ENCODE measurements at regions not wholly inside any gene's neighbourhood (a gene's known extent, or its start where the extent isn't known, plus 50 kb on each side); places are given as distances from the start of the nearest gene placed in this dataset.

DNA sequence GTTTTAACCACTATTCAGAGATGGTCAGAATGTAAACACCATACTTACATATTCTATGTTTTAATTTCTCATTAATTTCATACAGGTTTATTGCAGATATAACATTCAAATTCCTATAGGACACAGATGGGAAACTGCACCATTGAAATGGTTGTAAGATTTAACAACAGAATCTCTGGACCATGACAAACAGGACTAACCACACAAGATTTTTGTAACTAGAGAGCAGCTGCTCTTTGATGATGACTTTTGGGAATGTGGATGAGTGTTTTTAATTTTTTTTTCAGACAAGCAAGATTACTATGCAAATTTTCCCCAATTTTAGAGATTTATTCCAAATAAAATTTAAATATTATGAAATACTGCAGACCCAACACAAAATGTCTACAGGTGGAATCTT is 610.2 kb downstream of the PCDH18 start:
- intact Hi-C loops (cut with micrococcal nuclease) = no loop called here
- CTCF ChIA-PET = no interaction called here

DNA sequence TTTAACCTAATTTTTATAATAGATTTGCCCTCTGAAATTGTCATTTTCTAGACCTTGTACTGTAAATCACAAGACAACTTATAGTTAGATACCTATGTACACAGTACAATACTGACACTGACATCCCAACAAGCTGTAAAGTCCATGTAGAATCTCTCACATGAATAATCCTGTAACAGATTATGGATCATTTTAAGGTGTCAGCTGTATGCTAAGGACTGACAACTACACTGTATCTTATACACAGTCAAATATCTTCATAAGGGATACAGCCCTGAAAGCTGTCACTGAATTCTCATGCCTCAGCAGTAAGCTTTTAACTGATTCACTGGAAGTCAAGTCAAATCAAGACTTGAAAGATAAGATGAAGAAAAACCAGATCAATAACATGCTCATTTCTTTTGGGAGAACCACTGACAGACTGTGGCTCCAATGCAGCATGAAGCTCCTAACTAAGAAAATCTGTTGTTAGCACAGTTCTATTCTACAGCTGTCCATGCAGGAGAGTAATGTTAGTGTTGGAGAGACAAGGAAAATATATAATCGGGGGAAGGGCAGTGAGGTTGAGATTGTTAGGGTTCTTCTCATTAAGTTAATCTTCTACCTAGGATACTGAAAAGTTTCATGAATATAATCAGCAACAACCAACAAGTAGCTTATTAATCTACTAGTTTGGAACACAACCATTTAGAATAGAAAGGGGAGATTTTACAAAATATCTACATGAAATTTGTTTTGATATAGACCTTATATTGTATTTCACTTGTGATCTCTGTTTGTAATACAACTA is 612.0 kb downstream of the PCDH18 start:
- no peak for DNase-seq
- Histone ChIP-seq H2AFZ (ENCODE audit: insufficient read depth, low read depth, low read length, poor library complexity, severe bottlenecking) (no peak overlapping the region), H3K4me1 (ENCODE audit: control insufficient read depth in 2 of 2, insufficient read depth in 2 of 2, low read length in 2 of 2) (no peaks in the 10 kb centered on the region), H3K79me2 (ENCODE audit: control insufficient read depth, insufficient read depth, low read length) (no peaks in the 10 kb centered on the region), H3K9ac (ENCODE audit: low read length) (no peak overlapping the region), H3K27me3 (replicated peaks in 1 of 4; ENCODE audit: control extremely low read depth in 1 of 4, control insufficient read depth in 3 of 4, insufficient read depth in 4 of 4, low read length in 3 of 4) (no peaks in the 10 kb centered on the region), H3K9me3 (ENCODE audit: control extremely low read depth in 1 of 3, control insufficient read depth in 2 of 3, insufficient read depth in 1 of 3, low read length in 2 of 3) (peaks cover 0 to 15% (median 0%) of the 10 kb centered on the region in 3 donors), H3K36me3 (replicated peaks in 1 of 2; ENCODE audit: control extremely low read depth in 1 of 2, control insufficient read depth in 1 of 2, extremely low read depth in 1 of 2, insufficient read depth in 2 of 2, low read length in 1 of 2) (no peaks in the 10 kb centered on the region), H4K20me1 (ENCODE audit: control insufficient read depth, insufficient read depth, low read length, poor library complexity, severe bottlenecking) (no peaks in the 10 kb centered on the region), H3K27ac (ENCODE audit: low read length in 2 of 2) (no peak overlapping the region), H3K4me3 (ENCODE audit: control extremely low read depth in 1 of 5, extremely low read depth in 1 of 5, insufficient read depth in 1 of 5, low read depth in 2 of 5, low read length in 4 of 5) (no peak overlapping the region), H3K4me2 (replicated peaks; ENCODE audit: low read depth, low read length, poor library complexity, severe bottlenecking) (no peak overlapping the region)
- intact Hi-C loops (cut with micrococcal nuclease) = no loop called here
- Mint-ChIP-seq H3K4me3 (no peak overlapping the region), H3K4me1 (no peaks in the 10 kb centered on the region), H3K27ac (no peak overlapping the region), H3K27me3 (no peaks in the 10 kb centered on the region), H3K9me3 (ENCODE audit: insufficient read depth) (no peaks in the 10 kb centered on the region)
- POLR2A ChIA-PET = no interaction called here
- TF ChIP-seq, protein P1, sequence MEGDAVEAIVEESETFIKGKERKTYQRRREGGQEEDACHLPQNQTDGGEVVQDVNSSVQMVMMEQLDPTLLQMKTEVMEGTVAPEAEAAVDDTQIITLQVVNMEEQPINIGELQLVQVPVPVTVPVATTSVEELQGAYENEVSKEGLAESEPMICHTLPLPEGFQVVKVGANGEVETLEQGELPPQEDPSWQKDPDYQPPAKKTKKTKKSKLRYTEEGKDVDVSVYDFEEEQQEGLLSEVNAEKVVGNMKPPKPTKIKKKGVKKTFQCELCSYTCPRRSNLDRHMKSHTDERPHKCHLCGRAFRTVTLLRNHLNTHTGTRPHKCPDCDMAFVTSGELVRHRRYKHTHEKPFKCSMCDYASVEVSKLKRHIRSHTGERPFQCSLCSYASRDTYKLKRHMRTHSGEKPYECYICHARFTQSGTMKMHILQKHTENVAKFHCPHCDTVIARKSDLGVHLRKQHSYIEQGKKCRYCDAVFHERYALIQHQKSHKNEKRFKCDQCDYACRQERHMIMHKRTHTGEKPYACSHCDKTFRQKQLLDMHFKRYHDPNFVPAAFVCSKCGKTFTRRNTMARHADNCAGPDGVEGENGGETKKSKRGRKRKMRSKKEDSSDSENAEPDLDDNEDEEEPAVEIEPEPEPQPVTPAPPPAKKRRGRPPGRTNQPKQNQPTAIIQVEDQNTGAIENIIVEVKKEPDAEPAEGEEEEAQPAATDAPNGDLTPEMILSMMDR (IDR thresholded peaks at IDR 0.05) = no peak
- TF ChIP-seq EZH2 (IDR thresholded peaks at IDR 0.05; ENCODE audit: borderline replicate concordance, insufficient read depth, low read depth, low read length, poor library complexity, severe bottlenecking) = no peak
- CTCF ChIA-PET = no interaction called here
- no CpG with 5 or more reads among the region's 1 CpG for WGBS (ENCODE audit: insufficient coverage)
- ATAC-seq (ENCODE audit: low read depth) = no peak

More for the DNA sequence above, 610.2 kb downstream of the PCDH18 start:
- Histone ChIP-seq H3K4me3 (ENCODE audit: control extremely low read depth in 1 of 5, extremely low read depth in 1 of 5, insufficient read depth in 1 of 5, low read depth in 2 of 5, low read length in 4 of 5) (no peak overlapping the region), H3K27ac (ENCODE audit: low read length in 2 of 2) (no peak overlapping the region), H4K20me1 (ENCODE audit: control insufficient read depth, insufficient read depth, low read length, poor library complexity, severe bottlenecking) (no peaks in the 10 kb centered on the region), H2AFZ (ENCODE audit: insufficient read depth, low read depth, low read length, poor library complexity, severe bottlenecking) (no peak overlapping the region), H3K9ac (ENCODE audit: low read length) (no peak overlapping the region), H3K9me3 (ENCODE audit: control extremely low read depth in 1 of 3, control insufficient read depth in 2 of 3, insufficient read depth in 1 of 3, low read length in 2 of 3) (peaks cover 0 to 15% (median 0%) of the 10 kb centered on the region in 3 donors), H3K36me3 (replicated peaks in 1 of 2; ENCODE audit: control extremely low read depth in 1 of 2, control insufficient read depth in 1 of 2, extremely low read depth in 1 of 2, insufficient read depth in 2 of 2, low read length in 1 of 2) (no peaks in the 10 kb centered on the region), H3K79me2 (ENCODE audit: control insufficient read depth, insufficient read depth, low read length) (no peaks in the 10 kb centered on the region), H3K4me2 (replicated peaks; ENCODE audit: low read depth, low read length, poor library complexity, severe bottlenecking) (no peak overlapping the region), H3K4me1 (ENCODE audit: control insufficient read depth in 2 of 2, insufficient read depth in 2 of 2, low read length in 2 of 2) (no peaks in the 10 kb centered on the region), H3K27me3 (replicated peaks in 1 of 4; ENCODE audit: control extremely low read depth in 1 of 4, control insufficient read depth in 3 of 4, insufficient read depth in 4 of 4, low read length in 3 of 4) (no peaks in the 10 kb centered on the region)
- DNase-seq (no peak), ATAC-seq (ENCODE audit: low read depth) (no peak)
- Mint-ChIP-seq H3K4me1 (no peaks in the 10 kb centered on the region), H3K9me3 (ENCODE audit: insufficient read depth) (no peaks in the 10 kb centered on the region), H3K27me3 (no peaks in the 10 kb centered on the region), H3K4me3 (no peak overlapping the region), H3K27ac (no peak overlapping the region)
- POLR2A ChIA-PET = no interaction called here
- TF ChIP-seq, protein P1 (IDR thresholded peaks at IDR 0.05) = no peak
- no peak for TF ChIP-seq EZH2 (IDR thresholded peaks at IDR 0.05; ENCODE audit: borderline replicate concordance, insufficient read depth, low read depth, low read length, poor library complexity, severe bottlenecking)
